ENCODE measurements at regions not wholly inside any gene's neighbourhood (a gene's known extent, or its start where the extent isn't known, plus 50 kb on each side); places are given as distances from the start of the nearest gene placed in this dataset.

GRCh38 chr5:62690421-62690820 is 111.8 kb downstream of the LRRC70 start:
- no peaks in the 10 kb centered on the region for H3K9me1 ChIP-seq (ENCODE audit: insufficient read depth, low read length)
- no peak overlapping the region for H2AFZ ChIP-seq (replicated peaks; ENCODE audit: low read length, poor library complexity)
- H3K56ac ChIP-seq (ENCODE audit: extremely low read depth, insufficient read depth, low read length): no peak overlapping the region
- intact Hi-C loops (cut with micrococcal nuclease): no loop called here
- H3K14ac ChIP-seq (replicated peaks; ENCODE audit: low read depth, low read length): no peak overlapping the region
- no peaks in the 10 kb centered on the region for H3K79me1 ChIP-seq (ENCODE audit: low read depth in 1 of 2, low read length in 2 of 2)
- no peak overlapping the region for H2AK9ac ChIP-seq (replicated peaks; ENCODE audit: low read depth, low read length, poor library complexity)
- H2BK20ac ChIP-seq (ENCODE audit: low read depth, low read length): no peak overlapping the region
- no peak overlapping the region for H4K5ac ChIP-seq (ENCODE audit: low read depth, low read length)
- H3K4me2 ChIP-seq (ENCODE audit: low read depth, low read length): no peak overlapping the region; the same call in 1 of the 2 replicates
- H3K4me3 ChIP-seq (ENCODE audit: insufficient read depth, low read depth, low read length): no peak overlapping the region
- no peak overlapping the region for H3K18ac ChIP-seq (ENCODE audit: low read depth, low read length)
- H3K36me3 ChIP-seq (ENCODE audit: control insufficient read depth, insufficient read depth, low read length): no peaks in the 10 kb centered on the region
- no peak overlapping the region for H2BK120ac ChIP-seq (ENCODE audit: low read depth, low read length)
- H4K91ac ChIP-seq (ENCODE audit: insufficient read depth, low read depth, low read length): no peak overlapping the region
- no peak overlapping the region for H2AK5ac ChIP-seq (ENCODE audit: low read depth, low read length)
- H3K27ac ChIP-seq (ENCODE audit: insufficient read depth, low read length): no peak overlapping the region
- H2BK5ac ChIP-seq (ENCODE audit: low read depth, low read length, poor library complexity, severe bottlenecking): no peak overlapping the region
- H3K4ac ChIP-seq (ENCODE audit: low read depth, low read length): no peak overlapping the region
- TF ChIP-seq FOS (IDR thresholded peaks at IDR 0.05; ENCODE audit: low read depth, low read length) (no peak), POLR2A (IDR thresholded peaks at IDR 0.05; ENCODE audit: low read depth, low read length) (no peak), CHD1 (IDR thresholded peaks at IDR 0.05; ENCODE audit: low read depth, low read length) (no peak)
- no peaks in the 10 kb centered on the region for H3K4me1 ChIP-seq (ENCODE audit: control insufficient read depth, insufficient read depth, low read length)
- WGBS, 2 experiments (ENCODE audit: extremely low coverage in 2 of 2, insufficient read length in 1 of 2): no CpG with 5 or more reads among the region's 6 CpGs
- in situ Hi-C loops (cut with MboI; ENCODE audit: low sequenced_read_pairs): no loop called here
- H3K23ac ChIP-seq (ENCODE audit: low read depth, low read length): no peak overlapping the region
- no TSS peak for BruUV-seq (replicated peaks)
- H3K9ac ChIP-seq (ENCODE audit: low read depth, low read length): no peak overlapping the region
- no peak overlapping the region for H4K8ac ChIP-seq (ENCODE audit: low read depth in 2 of 2, low read length in 2 of 2)
- ATAC-seq (ENCODE audit: low read depth): peak; percentile 54; the same call in 1 of the 2 replicates
- POLR2A ChIA-PET (ENCODE audit: unreplicated experiment): no interaction called here
- DNase-seq: no peak
- H4K20me1 ChIP-seq (ENCODE audit: insufficient read depth, low read length): no peaks in the 10 kb centered on the region
- dilution Hi-C loops (cut with HindIII; ENCODE audit: low sequenced_read_pairs, unreplicated experiment): no loop called here
- H3K9me3 ChIP-seq (ENCODE audit: control insufficient read depth, insufficient read depth, low read length): no peaks in the 10 kb centered on the region
- H3K27me3 ChIP-seq (ENCODE audit: control insufficient read depth, insufficient read depth, low read length): no peaks in the 10 kb centered on the region
- CTCF ChIA-PET: no interaction called here
- H2BK15ac ChIP-seq (ENCODE audit: low read depth, low read length): no peak overlapping the region

All from IMR-90 (cell line).